ACHN (cell line): ENCODE measurements at regions not wholly inside any gene's neighbourhood (a gene's known extent, or its start where the extent isn't known, plus 50 kb on each side); places are given as distances from the start of the nearest gene placed in this dataset.

Experiments used
- DNase-seq: peaks from one replicate; pipeline ENCODE4 v3.0.0-alpha.2; 2015
- in situ Hi-C: cut with HindIII; loops from 2 replicates; pipeline ENCODE4 v1.10.0; 2017; ENCODE audit warnings: low sequenced_read_pairs, low pct_ligation_motif_present, low pct_unique_long_range_greater_than_20kb

DNA sequence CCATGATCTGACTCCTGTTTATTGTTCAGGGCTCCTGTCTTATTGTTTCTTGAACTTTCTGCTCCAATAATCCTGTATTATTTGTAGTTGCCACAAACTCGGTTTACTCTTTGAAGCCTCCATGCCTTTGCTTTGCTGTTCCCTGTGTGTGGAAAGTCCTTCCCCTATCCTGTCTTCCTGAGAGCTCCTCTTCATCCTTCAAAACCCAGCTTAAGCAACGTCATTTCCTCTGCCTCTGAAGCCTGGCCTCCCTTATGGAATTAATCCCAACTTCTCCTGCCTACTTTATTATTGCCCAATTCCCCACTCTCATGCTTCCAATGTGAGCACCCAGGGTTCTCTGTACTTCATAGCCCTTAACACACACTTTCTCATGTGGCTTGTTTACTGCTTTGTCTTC is 766.2 kb downstream of the MED13L start:
- in situ Hi-C loops: no loop called here
- no peak for DNase-seq

DNA sequence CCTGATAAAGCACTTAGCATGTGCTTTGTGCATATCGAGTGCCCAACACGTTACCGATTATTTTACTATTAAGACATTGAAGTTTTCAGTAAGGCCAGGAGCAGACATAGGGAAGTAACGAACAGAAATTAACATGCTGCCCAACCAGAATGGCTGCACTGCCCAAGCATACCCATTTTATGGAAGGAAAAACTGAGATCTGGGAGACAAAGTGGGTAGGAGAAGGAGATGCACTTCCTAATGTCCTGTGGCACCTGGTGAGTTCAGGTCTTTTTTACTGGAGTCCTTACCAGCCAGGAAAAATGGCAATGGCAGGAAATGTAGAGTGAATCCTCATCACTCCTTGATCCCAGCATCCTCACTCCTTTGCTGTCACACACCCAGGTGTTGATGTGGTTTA is 768.5 kb downstream of the MED13L start:
- DNase-seq: no peak
- in situ Hi-C loops: no loop called here

DNA sequence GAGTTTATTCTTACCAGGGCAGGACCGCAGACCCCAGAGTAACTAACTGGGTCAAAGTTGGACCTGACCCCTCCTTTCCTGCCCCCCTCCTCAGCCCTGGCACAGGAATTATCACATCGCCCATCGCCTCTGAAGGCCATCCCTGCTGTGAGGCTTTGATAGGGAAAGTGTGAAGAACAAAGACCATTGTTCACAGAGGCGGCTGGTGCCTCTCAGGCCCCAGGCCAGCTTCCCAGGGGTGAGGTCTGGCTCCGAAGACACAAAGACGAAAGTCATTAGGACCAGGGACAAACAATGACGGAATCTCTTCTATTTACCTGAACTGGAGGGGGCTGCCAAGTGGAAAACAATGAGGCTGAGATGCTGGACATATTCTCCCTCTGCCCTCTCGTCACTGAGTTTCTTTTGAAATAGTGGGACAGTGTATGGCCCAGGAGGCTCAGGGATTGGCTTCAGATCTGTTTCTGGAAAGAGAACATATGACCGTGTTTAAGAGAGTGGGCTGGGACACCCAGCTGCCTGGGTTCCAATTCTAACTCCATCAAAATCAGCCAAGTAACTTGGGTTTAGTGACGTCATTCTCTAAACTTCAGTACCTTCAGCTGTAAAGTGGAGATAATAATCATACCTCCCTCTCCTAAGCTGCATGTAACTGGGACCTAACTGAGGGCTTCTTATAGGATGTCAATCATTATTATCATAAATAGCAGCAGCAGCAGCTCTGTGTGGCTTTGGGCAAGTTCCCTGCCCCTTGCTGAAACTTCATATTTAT is 769.4 kb downstream of the MED13L start:
- no peak for DNase-seq
- in situ Hi-C loops: no loop called here

- no peak for DNase-seq
- in situ Hi-C loops: no loop called here
Measured at GRCh38 chr12:115507560-115507889, 770.0 kb downstream of the MED13L start.

GRCh38 chr12:115506822-115507559 is 770.5 kb downstream of the MED13L start:
- in situ Hi-C loops: no loop called here

GRCh38 chr12:115504306-115505290 is 772.9 kb downstream of the MED13L start:
- in situ Hi-C loops: no loop called here
- DNase-seq: no peak

More at GRCh38 chr12:115506822-115507559, 770.5 kb downstream of the MED13L start:
- DNase-seq: no peak

GRCh38 chr12:115500872-115501271 is 776.6 kb downstream of the MED13L start:
- in situ Hi-C loops: no loop called here
- no peak for DNase-seq

DNA sequence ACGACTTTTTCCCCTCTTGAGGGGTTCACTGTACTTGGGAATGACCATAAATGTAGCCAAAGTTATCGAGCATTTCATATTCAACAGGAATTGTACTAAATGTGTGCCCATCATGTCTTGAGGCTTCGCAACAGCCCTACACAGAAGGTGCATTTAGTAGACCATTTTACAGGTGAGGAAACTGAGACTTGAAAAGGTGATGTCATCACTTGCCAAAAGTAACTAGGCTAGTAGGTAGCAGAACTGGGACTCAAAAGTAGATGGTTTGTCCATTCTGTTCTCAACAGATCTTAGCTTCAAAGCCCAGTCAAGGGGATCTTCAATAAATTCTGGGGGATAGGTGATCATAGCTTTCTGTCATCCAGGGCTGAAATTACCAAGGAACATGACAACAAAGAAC is 782.2 kb downstream of the MED13L start:
- DNase-seq: no peak
- in situ Hi-C loops: no loop called here

- in situ Hi-C loops: no loop called here
- DNase-seq: no peak
Measured at GRCh38 chr12:115492553-115492952, 784.9 kb downstream of the MED13L start.

DNA sequence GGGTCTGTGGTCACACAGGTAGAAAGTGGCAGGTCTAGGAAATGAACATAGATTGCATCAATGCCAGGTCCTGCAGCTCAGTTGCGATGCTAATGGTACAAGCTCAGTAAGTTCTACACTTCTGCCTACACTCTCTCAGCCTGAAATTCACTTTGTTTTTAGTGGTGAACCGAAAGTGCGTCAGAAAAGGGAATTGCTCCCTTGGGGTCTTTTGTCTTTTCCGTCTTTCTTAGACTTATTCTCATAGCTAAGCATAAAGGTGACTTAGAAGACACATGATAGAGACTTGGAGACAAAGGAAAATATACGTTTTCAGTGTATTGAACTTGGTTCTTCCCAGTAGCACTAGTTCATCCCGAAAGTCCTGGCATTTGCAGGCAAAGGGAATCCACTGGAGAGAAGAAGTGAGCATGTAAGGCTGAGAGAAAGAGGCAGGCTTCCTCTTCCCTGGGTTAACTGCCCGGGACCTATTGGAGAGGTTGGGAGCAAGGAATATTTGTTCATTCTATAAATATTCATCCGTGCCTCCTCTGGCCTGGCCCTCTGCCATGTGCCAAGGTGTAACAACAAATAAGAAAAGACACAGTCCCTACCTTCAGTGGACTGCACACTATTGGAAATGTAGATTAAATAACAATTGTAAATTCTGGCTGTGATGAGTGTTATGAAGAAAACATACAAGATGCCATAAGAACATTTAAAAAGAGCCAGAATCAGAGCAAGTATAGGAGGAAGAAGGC is 785.8 kb downstream of the MED13L start:
- DNase-seq: no peak
- in situ Hi-C loops: no loop called here

- DNase-seq: no peak
- in situ Hi-C loops: no loop called here
Measured at GRCh38 chr12:115489253-115489652, 788.2 kb downstream of the MED13L start.

DNA sequence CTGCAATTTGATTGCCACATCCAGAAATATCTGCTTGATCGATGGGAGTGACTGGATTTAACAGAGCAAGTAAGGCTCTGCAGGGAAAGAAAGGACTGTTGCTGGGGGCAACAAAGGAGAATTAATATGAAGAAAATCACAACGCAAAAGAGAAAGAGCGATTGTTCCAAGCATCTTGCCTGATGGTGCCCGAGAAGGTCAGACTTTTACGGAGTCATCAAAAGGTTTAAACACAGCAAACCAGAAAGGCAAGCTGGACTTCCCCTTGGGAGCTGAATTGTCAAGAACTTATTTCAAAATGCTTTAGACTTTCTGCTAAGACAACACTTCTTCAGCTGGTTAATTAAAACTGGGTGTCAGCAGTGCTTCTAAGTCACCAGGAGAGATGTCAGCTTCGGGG is 791.5 kb downstream of the MED13L start:
- no peak for DNase-seq
- in situ Hi-C loops: no loop called here

DNA sequence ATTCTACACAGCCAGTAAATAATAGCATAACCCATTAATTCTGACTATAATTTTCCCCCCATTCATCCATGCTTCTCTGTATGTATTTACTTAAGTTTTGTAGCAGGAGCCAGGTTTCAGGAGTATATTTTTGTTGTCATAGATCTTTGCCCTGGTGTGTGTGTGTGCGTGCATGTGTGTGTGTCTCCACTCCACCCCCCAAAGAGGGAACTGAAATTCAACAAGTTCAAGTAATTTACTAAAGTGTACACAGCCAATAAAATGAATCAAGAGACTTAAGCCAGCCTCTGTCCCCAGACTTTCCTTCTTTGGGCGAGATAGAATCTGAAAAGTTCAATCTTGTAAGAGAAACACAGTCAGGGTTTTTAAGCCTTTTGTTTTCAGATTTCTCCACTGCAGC is 792.0 kb downstream of the MED13L start:
- no peak for DNase-seq
- in situ Hi-C loops: no loop called here

DNA sequence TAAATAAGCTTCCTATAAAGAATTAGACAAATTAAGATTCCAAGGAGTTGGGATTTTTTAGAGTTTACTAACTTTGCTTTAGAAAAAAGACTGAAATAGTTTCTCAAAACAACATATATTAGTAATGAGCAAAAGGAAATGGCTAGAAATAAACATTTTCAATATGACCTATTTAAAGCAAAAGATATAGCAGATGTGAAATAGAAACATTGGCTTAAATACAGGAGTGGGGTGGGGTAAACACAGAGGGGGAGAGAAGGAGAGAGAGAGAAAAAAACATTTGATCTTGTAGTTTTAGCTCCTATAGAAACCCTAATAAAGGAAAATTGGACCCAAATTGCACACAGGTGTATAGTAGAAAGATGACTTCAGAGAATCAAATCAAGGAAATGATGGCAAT is 794.5 kb downstream of the MED13L start:
- in situ Hi-C loops: no loop called here
- no peak for DNase-seq

GRCh38 chr12:115481141-115481540 is 796.4 kb downstream of the MED13L start:
- no peak for DNase-seq
- in situ Hi-C loops: no loop called here

DNA sequence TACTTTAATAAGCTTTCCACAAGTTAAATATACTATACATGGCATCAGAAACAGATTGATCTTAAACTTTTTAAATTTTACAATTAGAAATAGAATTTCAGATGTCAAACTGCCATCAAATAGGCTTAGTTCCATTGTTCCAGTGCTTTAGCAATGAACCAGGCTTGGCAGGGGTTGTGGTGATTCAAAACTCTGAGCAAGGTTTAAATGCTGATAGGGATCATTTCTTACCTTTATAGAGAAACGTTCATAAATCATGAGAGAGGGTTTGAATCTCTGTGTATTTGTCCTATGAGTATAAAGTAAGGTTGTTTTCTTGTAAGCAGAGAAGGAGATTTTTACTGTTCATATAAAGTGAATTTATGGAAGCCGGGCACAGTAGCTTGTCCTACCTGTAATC is 794.5 kb upstream of the TBX3 start:
- no peak for DNase-seq
- in situ Hi-C loops: no loop called here

- in situ Hi-C loops: no loop called here
- no peak for DNase-seq
Measured at GRCh38 chr12:115474539-115475353, 790.8 kb upstream of the TBX3 start.
